Kidney epithelial cell (primary cell): ENCODE measurements at regions not wholly inside any gene's neighbourhood (a gene's known extent, or its start where the extent isn't known, plus 50 kb on each side); places are given as distances from the start of the nearest gene placed in this dataset.
"Not testable (repeated sequence)": the region's sequence is repeated elsewhere in the genome, so short reads cannot be mapped to it uniquely, and the experiment has no call there.

ENCODE experiments used
- DNase-seq: peaks from one replicate; pipeline ENCODE4 v3.0.0-alpha.2; 2010; ENCODE audit warnings: low read depth
- H3K27me3 ChIP-seq: 2 replicates; pipeline ENCODE4 v1.6.0; 2011; ENCODE audit warnings: low read length; ENCODE audit not compliant: control insufficient read depth, insufficient read depth
- H3K36me3 ChIP-seq: 2 replicates; pipeline ENCODE4 v1.5.1; 2011; ENCODE audit warnings: low read length; ENCODE audit not compliant: control insufficient read depth, insufficient read depth
- H3K4me3 ChIP-seq: 2 replicates; pipeline ENCODE4 v1.5.1; 2011; ENCODE audit warnings: low read depth, mild to moderate bottlenecking, control low read depth, low read length
- TF ChIP-seq, protein P1 (sequence below): IDR thresholded peaks from 2 replicates; pipeline ENCODE4 v1.5.1; 2011; ENCODE audit warnings: mild to moderate bottlenecking, moderate library complexity, low read length, control low read depth, inconsistent platforms; ENCODE audit not compliant: insufficient read depth, poor library complexity, severe bottlenecking

DNA sequence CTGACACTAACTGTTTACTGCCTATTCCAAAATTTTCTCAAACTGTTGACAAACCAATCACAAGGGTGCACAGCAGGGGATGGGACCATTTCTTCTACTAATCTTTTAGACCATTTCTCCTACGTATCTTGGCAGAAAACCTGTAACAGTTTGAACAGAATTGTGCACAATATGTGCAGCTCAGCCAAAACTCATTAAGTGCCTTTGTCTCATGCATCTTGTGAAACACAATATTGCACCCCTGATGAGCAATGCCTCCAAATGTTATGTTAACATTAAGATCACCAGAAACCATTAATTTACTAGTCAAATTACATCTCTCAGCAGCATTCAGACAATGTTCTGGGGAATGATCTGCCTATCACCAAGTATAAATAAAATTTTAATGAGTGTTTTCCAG lies 247.5 kb downstream of the NRIP1 start:
- no peaks in the 10 kb centered on the region for H3K27me3 ChIP-seq
- TF ChIP-seq, protein P1, sequence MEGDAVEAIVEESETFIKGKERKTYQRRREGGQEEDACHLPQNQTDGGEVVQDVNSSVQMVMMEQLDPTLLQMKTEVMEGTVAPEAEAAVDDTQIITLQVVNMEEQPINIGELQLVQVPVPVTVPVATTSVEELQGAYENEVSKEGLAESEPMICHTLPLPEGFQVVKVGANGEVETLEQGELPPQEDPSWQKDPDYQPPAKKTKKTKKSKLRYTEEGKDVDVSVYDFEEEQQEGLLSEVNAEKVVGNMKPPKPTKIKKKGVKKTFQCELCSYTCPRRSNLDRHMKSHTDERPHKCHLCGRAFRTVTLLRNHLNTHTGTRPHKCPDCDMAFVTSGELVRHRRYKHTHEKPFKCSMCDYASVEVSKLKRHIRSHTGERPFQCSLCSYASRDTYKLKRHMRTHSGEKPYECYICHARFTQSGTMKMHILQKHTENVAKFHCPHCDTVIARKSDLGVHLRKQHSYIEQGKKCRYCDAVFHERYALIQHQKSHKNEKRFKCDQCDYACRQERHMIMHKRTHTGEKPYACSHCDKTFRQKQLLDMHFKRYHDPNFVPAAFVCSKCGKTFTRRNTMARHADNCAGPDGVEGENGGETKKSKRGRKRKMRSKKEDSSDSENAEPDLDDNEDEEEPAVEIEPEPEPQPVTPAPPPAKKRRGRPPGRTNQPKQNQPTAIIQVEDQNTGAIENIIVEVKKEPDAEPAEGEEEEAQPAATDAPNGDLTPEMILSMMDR: no peak
- no peak overlapping the region for H3K4me3 ChIP-seq
- DNase-seq: no peak
- no peaks in the 10 kb centered on the region for H3K36me3 ChIP-seq

DNA sequence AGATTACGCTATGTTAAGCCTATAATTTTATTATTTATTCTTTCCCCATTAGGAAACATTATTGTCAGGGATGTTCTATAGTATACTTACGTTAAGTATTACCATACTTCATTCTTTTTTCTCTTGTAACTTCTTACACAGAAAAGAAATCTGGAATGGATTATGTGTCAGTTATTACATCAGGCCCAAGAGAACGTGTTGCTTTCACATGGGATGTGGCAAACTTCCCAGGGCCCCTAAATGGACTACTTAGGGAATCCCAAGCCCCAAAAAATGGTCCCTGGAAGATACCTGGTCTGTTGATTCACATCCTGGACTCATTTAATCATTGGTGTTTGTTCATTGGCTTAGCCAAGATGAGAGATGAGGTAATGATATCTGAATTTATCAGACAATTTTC lies 249.8 kb downstream of the NRIP1 start:
- H3K36me3 ChIP-seq: no peaks in the 10 kb centered on the region
- no peaks in the 10 kb centered on the region for H3K27me3 ChIP-seq
- no peak overlapping the region for H3K4me3 ChIP-seq
- no peak for DNase-seq
- TF ChIP-seq, protein P1: no peak

DNA sequence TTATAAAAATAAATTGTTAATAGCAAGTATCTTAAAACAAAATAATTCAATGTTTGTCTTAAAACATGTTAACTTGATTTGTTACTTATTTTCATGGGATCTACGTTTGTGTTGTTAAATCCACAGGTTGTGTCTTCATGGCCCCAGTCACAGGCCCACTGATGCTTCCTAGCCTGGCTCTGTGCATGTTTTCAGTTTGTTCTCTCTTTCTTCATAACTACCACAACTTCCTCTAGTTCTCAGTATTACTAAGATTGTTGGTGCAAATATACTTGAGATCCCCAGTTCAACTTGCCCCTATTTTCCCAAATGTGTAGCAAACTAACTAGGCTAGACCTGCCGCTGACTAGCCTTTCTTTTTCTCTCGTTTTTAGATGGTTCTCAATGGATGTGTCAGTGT lies 250.5 kb downstream of the NRIP1 start:
- no peak overlapping the region for H3K4me3 ChIP-seq
- TF ChIP-seq, protein P1: no peak
- H3K36me3 ChIP-seq: no peaks in the 10 kb centered on the region
- no peak for DNase-seq
- no peaks in the 10 kb centered on the region for H3K27me3 ChIP-seq

DNA sequence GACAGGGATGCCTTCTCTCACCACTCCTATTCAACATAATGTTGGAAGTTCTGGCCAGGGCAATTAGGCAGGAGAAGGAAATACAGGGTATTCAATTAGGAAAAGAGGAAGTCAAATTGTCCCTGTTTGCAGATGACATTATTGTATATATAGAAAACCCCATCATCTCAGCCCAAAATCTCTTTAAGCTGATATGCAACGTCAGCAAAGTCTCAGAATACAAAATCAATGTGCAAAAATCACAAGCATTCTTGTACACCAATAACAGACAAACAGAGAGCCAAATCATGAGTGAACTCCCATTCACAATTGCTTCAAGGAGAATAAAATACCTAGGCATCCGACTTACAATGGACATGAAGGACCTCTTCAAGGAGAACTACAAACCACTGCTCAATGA lies 258.1 kb upstream of the SAMSN1 start:
- not testable (repeated sequence) for H3K27me3 ChIP-seq, H3K36me3 ChIP-seq, H3K4me3 ChIP-seq, DNase-seq

DNA sequence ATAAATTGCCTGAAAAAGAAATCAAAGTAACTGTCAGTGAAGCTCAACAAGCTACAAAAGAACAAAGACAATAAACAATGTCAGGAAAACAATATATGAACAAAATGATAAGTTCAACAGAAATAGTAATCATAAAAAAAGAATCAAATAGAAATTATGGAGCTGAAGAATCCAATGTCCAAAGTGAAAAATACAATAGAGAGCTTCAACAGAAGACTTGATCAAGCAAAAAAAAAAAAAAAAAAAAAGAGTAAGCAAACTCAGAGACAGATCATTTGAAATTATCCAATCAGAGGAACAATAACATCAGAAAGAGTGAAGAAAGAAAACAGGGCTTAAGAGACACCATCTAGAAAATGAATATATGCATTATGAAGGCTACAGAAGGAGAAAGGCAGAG lies 251.4 kb upstream of the SAMSN1 start:
- Histone ChIP-seq H3K36me3 (no peaks in the 10 kb centered on the region), H3K4me3 (no peak overlapping the region), H3K27me3 (no peaks in the 10 kb centered on the region)
- DNase-seq: no peak
- TF ChIP-seq, protein P1: no peak

DNA sequence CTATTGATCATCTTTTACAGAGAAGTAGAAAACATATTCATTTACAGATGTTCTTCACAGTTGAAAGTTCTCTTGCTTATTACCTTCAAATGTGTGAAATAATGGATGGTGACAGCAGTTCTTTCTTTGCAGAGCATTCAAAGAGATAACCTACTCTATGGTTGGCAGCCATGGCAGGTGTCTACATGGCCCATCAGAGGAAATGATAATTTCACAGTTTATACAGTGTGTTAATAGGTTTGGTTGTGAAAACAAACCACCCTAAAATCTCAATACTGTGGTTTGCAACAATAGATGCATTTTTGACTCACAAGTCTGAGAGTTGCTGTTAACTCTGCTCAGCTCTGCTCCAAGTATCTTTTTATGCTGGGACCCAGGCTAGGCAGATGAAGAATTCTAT lies 241.2 kb upstream of the SAMSN1 start:
- Histone ChIP-seq H3K27me3 (no peaks in the 10 kb centered on the region), H3K4me3 (no peak overlapping the region), H3K36me3 (no peaks in the 10 kb centered on the region)
- DNase-seq: no peak
- TF ChIP-seq, protein P1: no peak
